Stimulated activated CD4-positive, alpha-beta T cell treated with anti-CD3 and anti-CD28 coated beads, Interleukin-4, amount 100 ng/mL, for 24 hours (primary cell): ENCODE measurements at regions not wholly inside any gene's neighbourhood (a gene's known extent, or its start where the extent isn't known, plus 50 kb on each side); places are given as distances from the start of the nearest gene placed in this dataset.

Source experiments
- DNase-seq: peaks from one replicate; pipeline ENCODE4 v3.0.0-alpha.2; 2020

GRCh38 chr7:106957766-106958165 lies 86.7 kb upstream of the PRKAR2B start:
- no peak for DNase-seq

DNA sequence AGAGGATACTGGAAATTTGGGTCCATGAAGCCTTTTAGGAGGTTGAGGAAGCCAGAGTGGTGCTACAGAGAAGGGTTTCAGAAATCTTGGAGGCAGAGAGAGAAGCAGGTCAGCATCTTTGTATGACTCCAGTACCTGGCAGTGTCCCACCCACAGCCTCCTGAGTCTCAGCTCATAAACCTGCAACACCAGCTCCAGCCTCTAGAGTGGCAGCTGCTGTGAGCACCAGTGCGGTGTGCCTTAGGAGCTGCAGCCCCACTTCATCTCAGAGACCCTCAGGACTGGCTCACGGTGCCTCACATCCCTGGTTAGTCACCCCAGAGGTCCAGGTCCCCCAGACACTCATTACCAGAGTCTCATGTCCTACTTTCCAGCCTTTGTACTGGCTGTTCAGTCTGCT lies 84.8 kb upstream of the PRKAR2B start:
- DNase-seq = peak; percentile 3

DNA sequence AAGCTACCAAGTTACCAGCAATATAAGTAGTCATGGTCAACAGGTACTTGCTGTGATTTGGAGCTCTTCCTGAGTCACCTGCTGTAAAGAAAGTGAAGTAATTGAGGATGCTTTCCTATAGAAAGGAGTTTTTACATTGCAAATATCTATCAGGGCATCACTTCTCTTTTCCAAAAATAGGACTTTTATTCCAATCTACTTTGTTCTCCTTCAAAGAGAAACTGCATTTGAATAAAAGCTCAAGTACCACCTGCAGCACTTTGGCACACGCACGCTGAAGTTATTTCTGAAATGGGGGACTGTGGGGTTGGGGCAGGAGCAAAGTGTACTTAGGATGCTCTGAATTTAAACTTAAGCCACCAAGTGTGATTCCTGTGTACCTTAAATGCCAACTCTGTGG lies 81.8 kb upstream of the PRKAR2B start:
- DNase-seq = no peak

GRCh38 chr7:106964466-106964865 lies 80.0 kb upstream of the PRKAR2B start:
- DNase-seq = no peak

- no peak for DNase-seq
Observed at GRCh38 chr7:106965108-106965507, 79.4 kb upstream of the PRKAR2B start.

GRCh38 chr7:106966121-106966520 lies 78.4 kb upstream of the PRKAR2B start:
- no peak for DNase-seq

DNA sequence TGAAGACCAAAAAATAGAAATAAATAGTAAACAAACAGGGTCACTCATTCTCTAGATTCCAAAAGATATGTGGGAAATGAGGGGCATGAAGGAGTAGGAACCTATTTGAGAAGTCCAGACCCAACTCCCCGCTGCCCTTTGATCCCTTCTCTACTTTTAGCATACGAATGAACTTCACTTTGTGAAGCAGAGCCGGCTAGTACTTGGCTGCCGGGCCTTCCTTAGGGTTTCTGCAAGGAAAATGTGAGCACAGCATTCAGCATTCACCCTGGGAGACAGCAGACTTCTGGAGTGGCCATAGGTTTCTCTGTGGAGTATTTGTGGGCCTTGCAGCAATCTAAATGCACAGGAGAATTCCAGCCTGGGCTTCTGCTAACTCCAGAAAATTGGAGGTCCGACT lies 76.3 kb upstream of the PRKAR2B start:
- DNase-seq = no peak

DNA sequence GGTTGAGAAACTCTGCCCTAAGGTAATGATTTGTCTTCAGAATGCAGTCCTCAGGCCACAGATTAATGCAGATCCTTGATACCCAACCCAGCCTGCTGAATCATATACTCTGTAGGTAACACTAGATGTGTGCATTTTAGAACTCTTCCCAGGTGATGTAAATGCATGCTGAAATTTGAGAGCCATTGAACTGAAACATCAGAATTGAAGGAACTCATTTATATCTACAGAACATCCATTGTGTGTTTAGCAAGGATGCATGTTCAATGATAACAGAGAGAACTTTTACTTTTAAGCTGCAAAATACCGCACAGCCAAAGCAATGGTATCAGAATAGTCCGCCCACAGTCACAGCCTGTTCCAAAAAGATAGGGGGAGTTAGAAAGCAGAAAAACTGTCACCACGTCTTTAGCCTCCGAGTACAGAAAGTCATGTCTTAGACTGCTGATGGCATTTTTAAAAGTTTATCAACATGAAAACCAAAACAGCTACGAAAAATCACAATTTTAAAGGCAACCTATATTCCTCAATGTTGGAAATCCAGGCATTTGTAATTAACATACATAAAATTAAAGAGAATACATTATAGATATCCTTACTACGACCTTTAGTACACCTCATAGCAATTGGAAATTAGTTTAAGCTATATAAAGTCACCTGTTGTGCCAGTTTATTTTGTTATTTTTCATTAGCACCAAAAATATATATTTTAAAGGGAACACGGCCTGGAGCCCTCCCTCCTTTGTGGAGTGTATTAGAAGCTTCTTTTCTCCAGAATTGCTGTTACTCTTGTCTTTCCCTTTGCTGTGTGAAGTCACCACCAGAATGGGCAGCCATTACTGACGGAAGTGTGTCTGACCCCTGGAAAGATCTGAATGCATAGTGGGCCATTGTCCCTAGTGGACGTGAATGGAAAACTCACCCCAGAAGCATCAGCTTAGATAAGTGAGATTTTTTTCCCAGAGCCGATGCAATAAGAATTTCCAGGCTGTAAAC lies 65.8 kb upstream of the PRKAR2B start:
- DNase-seq = no peak

GRCh38 chr7:106979551-106980357 lies 64.8 kb upstream of the PRKAR2B start:
- DNase-seq = no peak

- DNase-seq = no peak
Observed at GRCh38 chr7:106980358-106980685, 64.2 kb upstream of the PRKAR2B start.

- no peak for DNase-seq
Observed at GRCh38 chr7:106982415-106982814, 62.1 kb upstream of the PRKAR2B start.

- no peak for DNase-seq
Observed at GRCh38 chr7:106984034-106984433, 60.5 kb upstream of the PRKAR2B start.

DNA sequence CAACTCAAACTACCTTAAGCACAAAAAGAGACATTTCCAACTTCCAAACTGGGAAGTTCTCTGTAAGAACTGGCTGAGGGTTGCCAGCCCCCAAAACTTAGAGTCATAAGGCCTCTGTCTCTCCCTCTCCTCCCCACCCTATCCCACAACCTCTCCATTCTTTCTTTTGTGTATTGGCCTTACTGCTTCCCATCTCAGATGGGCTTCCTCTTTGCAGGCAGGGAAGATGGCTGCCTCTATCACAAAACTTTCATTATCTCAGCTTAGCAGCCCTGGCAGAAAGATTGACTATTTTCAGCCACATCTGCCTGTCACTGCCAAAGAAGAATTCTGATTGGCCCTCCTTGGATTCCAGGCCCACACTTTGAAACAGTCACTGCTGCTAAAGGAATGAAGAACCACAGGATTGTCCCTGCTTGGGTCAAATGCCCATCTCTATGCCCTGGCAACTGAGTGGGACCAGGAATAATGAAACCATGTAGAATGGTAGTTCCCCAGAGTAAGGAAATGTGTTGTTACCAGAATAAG lies 58.0 kb upstream of the PRKAR2B start:
- DNase-seq = no peak

GRCh38 chr7:106987777-106988176 lies 56.7 kb upstream of the PRKAR2B start:
- no peak for DNase-seq

- DNase-seq = no peak
Observed at GRCh38 chr7:106992511-106992910, 52.0 kb upstream of the PRKAR2B start.
